D721Med (cell line): ENCODE measurements at regions not wholly inside any gene's neighbourhood (a gene's known extent, or its start where the extent isn't known, plus 50 kb on each side); places are given as distances from the start of the nearest gene placed in this dataset.

Experiments used
- DNase-seq: peaks from one replicate; pipeline ENCODE4 v3.0.0; 2011; ENCODE audit warnings: low spot score; ENCODE audit not compliant: insufficient read length
- FAIRE-seq: peaks from 2 replicates; lab custom pipeline; 2011; peaks lifted over from hg19 to GRCh38; lab: Jason Lieb, UNC
- TF ChIP-seq, protein P1 (sequence below): IDR thresholded peaks from 2 replicates; pipeline ENCODE4 v1.5.1; 2012; ENCODE audit warnings: mild to moderate bottlenecking, control low read depth; ENCODE audit not compliant: insufficient read depth; ENCODE audit errors: missing control alignments

DNA sequence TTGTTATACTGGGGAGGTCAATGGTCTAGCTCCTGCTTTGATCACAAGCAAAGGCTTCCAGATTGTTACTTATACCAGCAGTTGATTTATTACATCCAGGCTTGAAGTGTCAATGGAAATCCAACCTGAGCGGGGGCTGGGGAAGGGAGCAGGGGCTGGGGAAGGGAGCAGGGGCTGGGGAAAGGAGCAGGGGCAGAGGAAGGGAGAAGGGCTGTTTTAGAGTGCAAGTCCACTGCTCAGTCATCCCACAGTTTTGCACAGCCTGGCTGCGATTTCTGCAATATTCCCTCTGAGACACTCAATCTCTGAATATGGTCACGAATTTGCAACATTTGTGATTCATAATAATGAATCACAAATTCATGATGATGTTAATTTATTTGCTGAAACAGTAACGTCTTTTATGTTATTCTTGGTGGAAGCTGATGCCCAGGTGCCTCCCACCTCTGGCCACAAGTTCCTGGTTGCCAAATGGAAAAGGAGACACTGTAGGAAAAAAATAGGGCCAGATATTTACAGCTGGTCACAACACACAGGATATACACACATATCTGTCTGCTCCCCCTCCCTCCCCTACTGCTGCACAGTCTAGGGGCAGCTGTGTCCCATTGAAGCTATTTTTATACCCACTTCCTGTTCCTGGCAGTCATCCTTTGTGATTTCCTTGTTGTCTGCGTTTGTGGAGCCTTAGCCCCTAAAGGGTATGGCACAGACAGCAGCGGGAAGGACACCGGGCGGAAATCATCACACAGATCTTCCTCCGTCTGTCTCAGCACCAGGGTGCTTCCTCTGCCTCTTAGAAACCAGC is 325.1 kb downstream of the GADD45G start:
- TF ChIP-seq, protein P1, sequence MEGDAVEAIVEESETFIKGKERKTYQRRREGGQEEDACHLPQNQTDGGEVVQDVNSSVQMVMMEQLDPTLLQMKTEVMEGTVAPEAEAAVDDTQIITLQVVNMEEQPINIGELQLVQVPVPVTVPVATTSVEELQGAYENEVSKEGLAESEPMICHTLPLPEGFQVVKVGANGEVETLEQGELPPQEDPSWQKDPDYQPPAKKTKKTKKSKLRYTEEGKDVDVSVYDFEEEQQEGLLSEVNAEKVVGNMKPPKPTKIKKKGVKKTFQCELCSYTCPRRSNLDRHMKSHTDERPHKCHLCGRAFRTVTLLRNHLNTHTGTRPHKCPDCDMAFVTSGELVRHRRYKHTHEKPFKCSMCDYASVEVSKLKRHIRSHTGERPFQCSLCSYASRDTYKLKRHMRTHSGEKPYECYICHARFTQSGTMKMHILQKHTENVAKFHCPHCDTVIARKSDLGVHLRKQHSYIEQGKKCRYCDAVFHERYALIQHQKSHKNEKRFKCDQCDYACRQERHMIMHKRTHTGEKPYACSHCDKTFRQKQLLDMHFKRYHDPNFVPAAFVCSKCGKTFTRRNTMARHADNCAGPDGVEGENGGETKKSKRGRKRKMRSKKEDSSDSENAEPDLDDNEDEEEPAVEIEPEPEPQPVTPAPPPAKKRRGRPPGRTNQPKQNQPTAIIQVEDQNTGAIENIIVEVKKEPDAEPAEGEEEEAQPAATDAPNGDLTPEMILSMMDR: no peak
- FAIRE-seq (no peak), DNase-seq (no peak)

GRCh38 chr9:89933578-89933977 is 328.8 kb downstream of the GADD45G start:
- FAIRE-seq (no peak), DNase-seq (no peak)
- TF ChIP-seq, protein P1: no peak

GRCh38 chr9:89935115-89935514 is 330.3 kb downstream of the GADD45G start:
- DNase-seq (no peak), FAIRE-seq (no peak)
- TF ChIP-seq, protein P1: no peak

DNA sequence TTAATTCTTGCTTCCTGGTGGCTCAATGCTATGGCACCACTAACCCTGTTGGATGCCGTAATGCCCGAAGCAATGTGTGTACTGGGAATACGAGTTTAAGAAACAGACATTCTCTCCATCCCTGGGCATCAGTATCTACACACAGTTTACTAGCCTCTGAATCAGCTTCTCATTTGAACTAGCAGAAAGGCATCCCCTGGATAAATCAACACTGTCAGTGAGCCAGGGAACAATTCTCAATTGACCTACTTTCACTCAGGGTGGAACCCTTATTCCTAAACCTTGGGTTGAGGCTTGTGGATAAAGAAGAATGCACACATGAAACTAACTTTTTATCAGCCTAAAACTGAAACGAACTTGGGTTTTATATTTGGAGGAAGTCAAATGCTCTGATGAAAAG is 331.0 kb downstream of the GADD45G start:
- no peak for FAIRE-seq
- TF ChIP-seq, protein P1: no peak
- no peak for DNase-seq

DNA sequence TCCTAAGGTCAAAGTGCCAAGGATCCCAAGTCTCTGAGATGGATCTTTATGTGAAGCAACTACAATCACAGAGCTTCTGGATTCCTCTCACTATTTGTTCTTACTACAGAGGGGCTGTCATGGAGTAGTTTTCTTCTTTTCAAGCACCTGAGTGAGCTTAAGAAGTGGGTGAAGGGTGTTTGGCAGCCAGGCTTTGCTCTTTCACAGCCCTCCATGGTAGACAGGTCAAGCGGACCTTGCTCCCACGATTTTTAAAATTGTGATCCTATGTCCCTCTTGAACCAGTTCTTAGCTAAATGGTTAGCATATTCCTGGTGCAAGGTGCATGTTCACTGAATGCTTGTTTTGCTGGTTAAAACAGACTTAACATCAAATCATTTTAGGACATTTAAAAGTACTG is 332.2 kb downstream of the GADD45G start:
- no peak for DNase-seq
- TF ChIP-seq, protein P1: no peak
- no peak for FAIRE-seq

GRCh38 chr9:89939181-89939580 is 334.4 kb downstream of the GADD45G start:
- FAIRE-seq (no peak), DNase-seq (no peak)
- TF ChIP-seq, protein P1: no peak

- DNase-seq: no peak
- TF ChIP-seq, protein P1: no peak
- FAIRE-seq: no peak
Measured at GRCh38 chr9:89939626-89940292, 334.9 kb downstream of the GADD45G start.
